GM18858 (cell line): ENCODE measurements at regions not wholly inside any gene's neighbourhood (a gene's known extent, or its start where the extent isn't known, plus 50 kb on each side); places are given as distances from the start of the nearest gene placed in this dataset.

Source experiments
- ATAC-seq: cut with Tn5 transposase; IDR thresholded peaks from one replicate; pipeline ENCODE4 v1.9.1; 2021; ENCODE audit not compliant: unreplicated experiment

DNA sequence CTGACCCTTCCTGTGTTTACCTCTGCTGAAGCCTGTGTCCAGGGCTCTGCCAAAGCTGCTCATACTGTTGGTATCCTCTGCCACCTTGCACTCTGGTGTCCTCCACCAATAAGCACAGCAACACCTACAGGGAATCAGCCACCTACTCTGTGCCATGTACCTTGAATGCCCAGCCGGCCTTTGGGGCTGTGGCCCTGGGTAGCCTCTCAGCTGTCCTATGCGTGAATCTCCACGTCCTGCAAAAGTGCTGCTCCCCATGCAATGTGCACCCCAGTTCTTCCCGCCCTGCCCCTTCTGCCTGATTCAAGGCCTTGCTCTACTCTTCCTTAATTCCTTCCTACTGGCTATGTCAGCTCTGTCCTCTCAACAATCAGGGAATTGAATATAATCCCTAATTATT lies 506.5 kb downstream of the ARHGEF28 start:
- no peak for ATAC-seq

- ATAC-seq: no peak
Observed at GRCh38 chr5:74131250-74131649, 505.3 kb downstream of the ARHGEF28 start.

GRCh38 chr5:74130155-74130897 lies 504.3 kb downstream of the ARHGEF28 start:
- ATAC-seq: no peak

GRCh38 chr5:74127381-74128320 lies 501.7 kb downstream of the ARHGEF28 start:
- no peak for ATAC-seq

DNA sequence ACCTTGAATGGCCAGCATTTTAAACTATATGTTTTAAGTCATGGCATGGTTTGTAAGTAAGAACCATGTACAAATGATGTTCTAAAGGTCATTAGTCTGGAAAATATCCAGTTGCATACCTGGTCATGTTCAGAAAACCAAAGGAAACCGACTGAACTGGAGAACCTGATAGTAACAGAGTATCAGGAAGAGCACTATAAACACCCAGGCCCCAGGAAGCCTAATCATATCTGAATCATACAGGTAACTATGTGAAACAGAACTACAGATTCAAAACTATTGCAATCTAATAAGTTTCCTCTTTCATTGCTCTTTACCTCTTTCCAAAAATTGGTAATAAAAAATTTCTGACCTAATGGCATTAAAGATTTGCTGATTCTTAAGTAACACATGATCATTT lies 500.3 kb downstream of the ARHGEF28 start:
- no peak for ATAC-seq

DNA sequence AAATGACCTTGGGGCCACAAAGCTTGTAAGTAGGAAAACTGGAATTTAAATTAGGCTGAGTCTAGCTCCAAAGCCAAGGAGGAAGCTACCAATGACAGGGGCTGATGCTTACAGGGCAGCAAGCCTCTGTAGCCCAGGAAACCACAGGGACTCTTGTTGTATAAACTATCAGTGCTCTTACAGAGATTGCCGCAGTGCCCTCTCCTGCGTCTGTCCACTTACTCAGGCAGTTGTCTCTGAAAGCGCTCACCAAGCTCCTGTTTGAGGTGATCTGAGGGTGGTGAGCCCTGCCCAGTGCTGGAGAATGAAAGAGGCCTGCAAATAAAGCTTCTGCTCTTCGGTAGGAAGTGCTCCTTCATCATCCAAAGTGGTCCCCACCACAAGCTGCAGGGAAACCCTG lies 498.8 kb downstream of the ARHGEF28 start:
- no peak for ATAC-seq

DNA sequence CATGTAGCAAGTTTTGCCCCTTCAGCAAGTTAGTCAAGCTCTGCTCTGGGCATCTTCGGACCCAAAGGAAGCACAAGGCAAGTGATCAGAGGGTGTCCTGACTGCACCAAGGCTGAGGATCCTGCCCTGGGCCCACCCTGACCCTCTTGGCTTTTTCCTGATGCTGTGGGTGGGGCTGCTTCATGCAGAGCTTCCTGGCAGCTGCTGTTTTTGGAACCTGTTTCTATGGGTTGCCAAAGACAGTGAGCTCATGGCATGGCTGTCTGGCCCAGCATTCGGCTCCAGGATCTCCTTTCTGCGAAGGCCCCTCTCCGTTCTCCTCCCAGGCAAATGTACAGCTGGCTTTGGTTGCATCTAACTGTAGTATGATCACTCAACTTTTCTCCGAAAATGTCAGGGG lies 497.9 kb downstream of the ARHGEF28 start:
- ATAC-seq: no peak

DNA sequence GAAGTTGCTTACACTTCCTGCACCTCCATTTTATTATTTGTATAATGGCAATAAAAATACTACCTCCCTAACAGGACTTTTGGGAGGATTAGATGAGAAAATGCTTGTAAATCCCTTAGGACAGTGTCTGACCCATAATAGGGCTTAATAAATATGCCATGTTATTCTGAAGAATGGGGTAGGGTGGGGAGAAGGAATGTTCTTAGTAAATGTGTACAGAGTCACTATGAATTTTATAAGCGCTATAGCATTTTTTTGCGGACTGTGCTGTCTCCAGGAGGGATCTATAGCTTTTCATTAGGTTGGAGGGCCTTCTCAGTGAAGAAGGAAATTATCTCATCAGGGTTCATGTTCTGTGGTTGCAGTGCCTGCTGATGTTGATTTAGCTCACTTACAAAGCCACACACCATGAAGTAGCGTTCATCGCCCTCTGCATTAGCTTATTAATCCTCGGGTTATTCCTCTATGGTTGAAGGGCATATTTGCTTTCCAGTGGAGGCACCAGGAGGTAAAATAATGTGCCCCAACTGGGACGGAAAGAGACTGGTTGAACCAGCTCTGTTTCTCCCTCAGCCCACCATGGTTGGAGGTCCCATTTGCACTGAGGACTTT lies 497.1 kb downstream of the ARHGEF28 start:
- no peak for ATAC-seq

GRCh38 chr5:74122175-74122574 lies 496.2 kb downstream of the ARHGEF28 start:
- no peak for ATAC-seq

GRCh38 chr5:74120585-74120984 lies 494.6 kb downstream of the ARHGEF28 start:
- ATAC-seq: no peak

GRCh38 chr5:74118071-74118470 lies 492.1 kb downstream of the ARHGEF28 start:
- ATAC-seq: no peak

- ATAC-seq: no peak
Observed at GRCh38 chr5:74116984-74117383, 491.0 kb downstream of the ARHGEF28 start.

- ATAC-seq: no peak
Observed at GRCh38 chr5:74116266-74116665, 490.3 kb downstream of the ARHGEF28 start.

- no peak for ATAC-seq
Observed at GRCh38 chr5:74113927-74114326, 487.9 kb downstream of the ARHGEF28 start.

DNA sequence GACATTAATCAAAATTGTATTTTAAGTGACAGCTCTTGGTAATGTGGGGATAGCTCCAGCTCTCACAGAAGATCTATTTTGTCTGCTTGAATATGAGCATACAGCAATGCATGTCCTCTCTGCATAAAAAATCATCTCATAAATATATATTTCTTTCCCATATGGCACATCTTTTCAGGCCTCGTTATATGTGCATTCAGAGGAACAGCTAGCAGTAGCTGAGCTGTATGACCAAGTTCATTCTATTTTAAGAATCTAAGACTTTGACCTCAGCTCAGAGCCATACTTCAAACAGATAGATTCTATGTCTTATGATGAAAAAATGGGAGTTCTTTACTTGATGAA lies 487.2 kb downstream of the ARHGEF28 start:
- ATAC-seq: no peak

- no peak for ATAC-seq
Observed at GRCh38 chr5:74112372-74113195, 486.6 kb downstream of the ARHGEF28 start.

DNA sequence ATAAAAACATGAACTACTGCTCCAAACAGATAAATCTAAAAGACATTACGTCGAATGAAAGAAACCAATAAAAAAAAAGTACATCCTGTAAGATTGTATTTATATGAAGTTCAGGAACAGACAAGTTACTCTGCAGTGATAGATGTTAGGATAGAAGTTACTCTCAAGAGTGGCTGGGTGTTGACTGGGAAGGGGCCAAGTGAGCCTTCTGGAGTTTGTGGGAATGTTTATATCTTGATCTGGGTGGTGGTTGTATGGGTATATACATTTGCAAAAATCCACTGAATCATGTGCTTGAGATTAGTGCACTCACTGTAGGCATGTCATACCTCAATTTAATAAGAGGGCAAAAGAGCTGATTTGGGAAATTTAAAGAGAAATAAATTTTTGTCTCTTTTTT lies 485.8 kb downstream of the ARHGEF28 start:
- ATAC-seq: no peak

DNA sequence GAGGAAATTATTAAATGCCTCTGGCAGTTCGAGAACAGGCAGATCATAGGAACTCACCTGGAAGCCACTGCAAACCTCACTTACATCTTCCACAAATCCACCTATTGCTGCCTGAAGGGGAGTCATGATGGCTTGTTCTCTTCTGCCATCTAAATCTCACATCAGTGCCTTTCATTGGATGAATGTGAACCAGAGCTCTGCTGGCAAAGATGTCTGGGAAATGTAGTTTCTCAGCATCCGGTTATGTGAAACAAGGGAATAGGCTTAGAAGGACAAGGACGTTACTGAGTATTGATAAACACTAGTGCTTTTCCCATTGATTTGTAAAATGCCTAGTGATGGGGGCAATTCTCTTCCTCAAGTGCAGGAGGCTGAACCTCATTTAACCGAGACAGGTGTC lies 483.3 kb downstream of the ARHGEF28 start:
- no peak for ATAC-seq

DNA sequence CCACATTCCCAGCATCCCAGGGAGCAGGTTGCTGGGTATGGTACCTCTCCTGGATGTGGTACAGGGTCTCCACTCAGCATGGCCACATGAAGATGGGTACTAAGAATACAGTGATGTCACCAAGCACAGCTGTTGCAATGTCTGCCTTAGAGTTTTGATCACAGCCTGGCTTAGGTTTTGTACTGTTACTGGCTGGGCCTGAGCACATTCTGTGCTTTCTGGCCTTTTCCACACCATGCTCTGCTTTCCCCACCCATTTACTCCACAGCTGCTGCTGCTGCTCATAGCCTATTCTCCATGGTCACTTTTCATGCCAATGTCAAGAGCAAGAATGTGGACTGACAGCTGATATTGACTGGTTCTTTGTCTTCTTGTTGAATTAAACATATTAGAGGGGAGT lies 481.9 kb downstream of the ARHGEF28 start:
- ATAC-seq: no peak

- no peak for ATAC-seq
Observed at GRCh38 chr5:74105126-74105780, 479.3 kb downstream of the ARHGEF28 start.
